ENCODE measurements at regions not wholly inside any gene's neighbourhood (a gene's known extent, or its start where the extent isn't known, plus 50 kb on each side); places are given as distances from the start of the nearest gene placed in this dataset.

DNA sequence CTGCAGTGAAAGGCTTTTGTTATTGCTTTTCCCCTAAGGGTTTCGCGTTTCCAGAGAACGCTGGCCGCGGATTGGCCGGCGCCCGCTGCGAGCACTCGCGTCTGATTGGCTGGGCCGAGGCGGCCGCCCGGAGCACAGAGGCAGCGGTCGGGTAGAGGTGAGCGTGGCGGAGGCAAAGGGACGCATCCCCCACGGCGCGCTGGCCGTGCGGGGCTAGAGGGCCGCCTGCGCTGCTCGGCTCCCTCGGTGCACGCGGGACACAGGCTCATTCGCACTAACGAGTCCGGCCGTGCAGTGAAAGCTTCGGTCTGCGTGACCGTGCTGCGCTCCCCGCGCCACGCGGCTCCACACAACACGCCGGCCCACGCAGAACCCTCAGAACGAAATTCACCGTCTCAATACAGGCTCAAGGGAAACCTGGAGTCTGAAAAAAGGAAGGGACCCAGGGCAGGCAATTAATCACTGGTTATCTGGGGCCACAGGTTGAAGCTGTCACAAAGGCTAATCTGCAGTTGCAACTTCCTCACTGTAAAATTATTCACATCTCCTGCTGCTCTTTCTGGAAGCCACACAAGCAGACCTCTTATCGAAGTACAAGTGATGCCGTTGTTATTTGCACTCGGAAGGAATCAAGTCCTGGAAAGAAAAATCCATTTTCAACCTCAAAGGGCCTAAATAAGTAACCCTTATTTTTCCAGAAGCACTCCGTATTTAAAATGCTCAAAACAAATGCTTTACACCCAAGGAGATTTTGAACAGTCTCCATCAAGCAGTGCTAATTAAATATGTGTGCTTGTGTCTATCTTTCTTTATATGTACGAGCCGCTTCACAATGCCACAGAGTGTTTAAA, 94.6 kb downstream of the ZNF608 start:
- TF ChIP-seq CTCF (IDR thresholded peaks at IDR 0.05) = no peak
- TF ChIP-seq EZH2 (IDR thresholded peaks at IDR 0.05; ENCODE audit: borderline replicate concordance, insufficient read depth, low read depth, low read length, poor library complexity, severe bottlenecking) = no peak
